NOMO-1 treated with DMSO at 0.1 percent for 48 hours (cell line): ENCODE measurements at regions not wholly inside any gene's neighbourhood (a gene's known extent, or its start where the extent isn't known, plus 50 kb on each side); places are given as distances from the start of the nearest gene placed in this dataset.
"Not testable (repeated sequence)": the region's sequence is repeated elsewhere in the genome, so short reads cannot be mapped to it uniquely, and the experiment has no call there.

Experiments used
- DNase-seq: peaks from one replicate; lab custom pipeline; 2025; ENCODE audit not compliant: unreplicated experiment; lab: John Stamatoyannopoulos, UW

GRCh38 chr2:16395601-16396000 lies 270.0 kb downstream of the CYRIA start:
- DNase-seq = no peak

GRCh38 chr2:16394986-16395550 lies 270.6 kb downstream of the CYRIA start:
- no peak for DNase-seq

- no peak for DNase-seq
Observed at GRCh38 chr2:16394072-16394985, 271.3 kb downstream of the CYRIA start.

GRCh38 chr2:16393500-16394071 lies 272.0 kb downstream of the CYRIA start:
- DNase-seq = no peak

GRCh38 chr2:16392647-16393499 lies 272.8 kb downstream of the CYRIA start:
- no peak for DNase-seq

- no peak for DNase-seq
Observed at GRCh38 chr2:16391986-16392385, 273.6 kb downstream of the CYRIA start.

- no peak for DNase-seq
Observed at GRCh38 chr2:16390561-16390960, 275.1 kb downstream of the CYRIA start.

GRCh38 chr2:16389611-16390010 lies 276.0 kb downstream of the CYRIA start:
- no peak for DNase-seq

GRCh38 chr2:16388199-16388830 lies 277.3 kb downstream of the CYRIA start:
- DNase-seq = not testable (repeated sequence)

GRCh38 chr2:16387461-16387984 lies 278.1 kb downstream of the CYRIA start:
- DNase-seq = no peak

- DNase-seq = no peak
Observed at GRCh38 chr2:16386431-16386830, 279.2 kb downstream of the CYRIA start.

GRCh38 chr2:16386031-16386430 lies 279.6 kb downstream of the CYRIA start:
- DNase-seq = no peak

GRCh38 chr2:16385341-16385740 lies 280.3 kb downstream of the CYRIA start:
- DNase-seq = no peak

- no peak for DNase-seq
Observed at GRCh38 chr2:16383411-16383810, 282.2 kb downstream of the CYRIA start.

GRCh38 chr2:16382451-16382850 lies 283.2 kb downstream of the CYRIA start:
- DNase-seq = no peak

- no peak for DNase-seq
Observed at GRCh38 chr2:16381511-16381910, 284.1 kb downstream of the CYRIA start.

GRCh38 chr2:16379901-16380300 lies 285.7 kb downstream of the CYRIA start:
- not testable (repeated sequence) for DNase-seq

- DNase-seq = not testable (repeated sequence)
Observed at GRCh38 chr2:16379061-16379460, 286.6 kb downstream of the CYRIA start.

- no peak for DNase-seq
Observed at GRCh38 chr2:16378031-16378430, 287.6 kb downstream of the CYRIA start.

GRCh38 chr2:16375981-16376380 lies 289.7 kb downstream of the CYRIA start:
- DNase-seq = no peak
